ENCODE measurements at regions not wholly inside any gene's neighbourhood (a gene's known extent, or its start where the extent isn't known, plus 50 kb on each side); places are given as distances from the start of the nearest gene placed in this dataset.

DNA sequence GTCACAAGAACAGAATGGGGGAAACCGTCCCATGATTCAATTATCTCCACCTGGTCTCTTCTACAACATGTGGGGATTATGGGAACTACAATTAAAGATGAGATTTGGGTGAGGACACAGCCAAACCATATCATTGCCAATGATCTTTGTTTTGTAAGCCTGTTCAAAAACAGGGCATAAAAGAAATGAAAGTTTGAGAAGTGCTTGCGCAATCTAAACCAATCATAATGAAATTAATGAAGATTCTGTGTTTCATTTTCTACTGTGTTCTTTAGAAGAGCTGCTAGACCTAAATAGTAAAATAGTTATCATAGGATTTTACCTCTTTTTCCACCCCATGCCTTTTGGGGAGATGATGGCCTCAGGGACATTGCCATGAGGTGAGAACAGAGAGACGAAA lies 761.3 kb downstream of the HDGFL1 start:
- DNase-seq = no peak

DNA sequence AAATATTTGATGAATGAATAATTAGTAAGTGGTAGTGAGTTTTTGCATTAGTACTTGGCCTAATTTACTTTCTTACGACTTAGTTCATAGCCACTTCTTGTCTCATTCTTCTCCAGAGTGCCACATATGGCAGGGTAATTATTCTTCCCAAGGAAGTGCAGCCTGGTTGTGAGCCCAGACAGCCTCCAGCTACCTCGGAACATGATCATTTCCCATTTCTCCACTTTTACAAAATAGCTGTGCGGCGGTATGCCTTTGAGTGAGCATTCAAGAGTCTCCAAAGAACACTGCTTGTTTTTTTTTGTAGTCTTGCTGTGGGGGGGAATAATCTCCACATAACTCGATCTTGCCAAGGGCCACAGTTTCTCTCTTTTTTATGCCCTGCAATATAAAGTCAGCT lies 765.0 kb downstream of the HDGFL1 start:
- DNase-seq = no peak

DNA sequence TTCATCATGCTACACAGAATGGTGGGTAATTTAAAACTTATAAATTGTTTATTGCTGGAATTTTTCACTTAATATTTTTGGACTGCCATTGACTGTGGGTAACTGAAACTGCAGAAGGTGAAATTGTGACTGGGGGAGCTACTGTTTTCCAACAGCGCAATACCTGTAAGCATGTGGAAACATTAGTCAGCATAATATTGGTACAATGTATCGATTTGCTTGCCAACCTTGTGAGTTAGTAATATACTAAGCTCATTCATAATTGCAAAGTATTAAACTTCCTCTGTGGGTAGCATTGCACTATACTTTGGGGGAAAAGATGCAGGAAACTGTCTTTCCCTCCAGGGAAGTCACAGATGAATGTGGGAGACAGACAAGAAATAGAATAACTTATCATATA lies 766.5 kb downstream of the HDGFL1 start:
- DNase-seq = no peak

GRCh38 chr6:23339268-23339667 lies 769.9 kb downstream of the HDGFL1 start:
- DNase-seq = no peak

DNA sequence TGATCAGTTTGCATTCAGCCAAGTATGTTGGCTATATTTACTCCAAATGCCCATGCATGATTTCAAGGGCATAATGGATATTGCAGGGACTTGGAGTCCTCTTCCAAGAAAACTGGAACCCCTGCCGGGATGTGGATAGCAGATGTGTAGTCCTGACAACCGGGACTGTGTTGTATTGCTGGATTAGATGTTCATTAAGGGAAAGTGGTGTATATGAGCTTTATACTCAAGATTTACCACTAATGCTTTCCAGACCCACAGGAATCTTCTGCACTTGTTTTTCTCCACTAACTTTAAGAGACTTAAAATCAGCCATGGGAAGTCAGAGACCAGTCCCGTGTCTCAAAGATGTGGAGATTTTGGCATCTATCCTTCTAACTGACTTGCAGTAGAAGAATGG lies 770.9 kb downstream of the HDGFL1 start:
- no peak for DNase-seq

DNA sequence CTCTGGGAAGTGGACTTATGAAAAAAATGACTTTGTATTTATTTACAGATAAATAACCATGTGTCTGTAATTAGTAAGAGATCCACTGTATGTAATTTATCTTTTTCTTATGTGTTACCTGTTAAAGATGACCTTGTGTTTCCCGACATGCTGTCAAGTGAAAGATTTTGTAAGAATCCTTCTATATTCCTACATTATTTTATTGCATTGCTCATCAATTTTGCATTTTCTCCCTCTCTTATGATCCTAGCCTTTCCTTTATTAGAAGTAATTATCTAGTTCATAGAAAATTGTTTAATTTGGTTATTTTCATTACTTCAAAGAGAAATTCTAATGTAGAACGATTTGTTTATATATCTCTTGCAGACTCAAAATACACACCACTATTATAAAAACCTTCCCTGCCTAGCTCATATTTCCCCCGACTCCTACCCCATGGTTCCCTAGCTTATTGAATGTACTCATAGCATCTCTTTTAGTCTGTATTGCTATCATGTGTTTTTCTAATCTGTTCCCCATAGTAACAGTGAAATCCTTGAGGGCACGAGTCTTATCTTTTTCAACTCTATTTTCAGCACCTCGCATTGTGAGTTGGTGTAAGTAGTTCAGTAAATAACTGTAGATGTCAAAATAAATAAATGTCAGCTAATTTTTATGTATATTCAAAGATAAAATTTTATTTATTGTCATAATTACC lies 774.4 kb downstream of the HDGFL1 start:
- no peak for DNase-seq

DNA sequence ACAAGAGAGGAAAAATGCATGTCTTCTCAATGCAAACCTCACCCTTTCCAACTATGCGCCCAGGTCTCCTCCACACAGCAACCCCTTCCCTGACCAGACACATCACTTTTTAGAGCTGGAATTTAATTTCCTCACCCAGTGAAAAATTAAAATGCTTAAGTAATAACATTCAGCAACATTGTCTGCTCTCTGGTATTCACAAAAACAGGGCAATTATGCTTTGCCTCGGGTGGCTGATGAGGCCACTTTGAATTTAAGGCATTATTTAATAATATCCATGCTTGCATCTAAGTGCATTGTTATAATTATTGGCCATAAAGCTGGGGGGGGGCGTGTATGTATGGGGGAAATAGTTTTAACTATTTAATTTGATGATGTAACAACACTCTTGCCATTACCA lies 777.8 kb upstream of the NRSN1 start:
- DNase-seq = no peak

DNA sequence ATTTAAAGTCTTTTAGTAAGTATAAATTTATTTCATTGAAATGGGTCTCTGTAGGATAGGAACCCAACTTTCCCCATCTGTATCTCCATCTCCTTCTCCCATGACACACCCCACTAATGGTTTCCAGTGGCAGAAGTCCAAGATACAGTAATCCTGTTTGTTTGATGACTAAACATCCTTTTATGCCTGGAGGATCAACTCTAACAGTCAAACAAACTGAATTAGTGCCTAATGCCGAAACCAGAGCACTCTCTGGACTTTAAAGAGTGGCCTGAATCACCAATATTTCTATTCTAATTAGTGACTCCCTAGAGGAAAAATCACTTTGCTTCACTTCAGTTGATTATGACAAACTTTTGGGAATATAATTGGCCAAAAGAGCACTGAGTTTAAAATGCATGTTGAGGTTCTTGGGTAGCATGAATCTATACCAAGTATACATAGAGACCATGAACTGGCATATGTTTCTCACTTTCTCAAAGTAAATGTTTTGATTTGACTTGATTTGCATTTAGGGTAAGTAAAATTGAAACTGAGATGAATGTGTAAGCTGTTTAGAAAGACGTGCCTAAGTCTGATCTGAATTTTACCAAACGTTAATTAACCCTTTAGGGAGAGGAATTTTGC lies 776.4 kb upstream of the NRSN1 start:
- DNase-seq = peak; percentile 6

- no peak for DNase-seq
These were observed 775.1 kb upstream of the NRSN1 start for GRCh38 chr6:23350752-23351453.

- no peak for DNase-seq
These were observed 772.0 kb upstream of the NRSN1 start for GRCh38 chr6:23354004-23354403.

- DNase-seq = no peak
These were observed 768.7 kb upstream of the NRSN1 start for GRCh38 chr6:23357185-23357766.

GRCh38 chr6:23365732-23366131 lies 760.3 kb upstream of the NRSN1 start:
- no peak for DNase-seq

- DNase-seq = no peak
These were observed 758.7 kb upstream of the NRSN1 start for GRCh38 chr6:23367311-23367710.

DNA sequence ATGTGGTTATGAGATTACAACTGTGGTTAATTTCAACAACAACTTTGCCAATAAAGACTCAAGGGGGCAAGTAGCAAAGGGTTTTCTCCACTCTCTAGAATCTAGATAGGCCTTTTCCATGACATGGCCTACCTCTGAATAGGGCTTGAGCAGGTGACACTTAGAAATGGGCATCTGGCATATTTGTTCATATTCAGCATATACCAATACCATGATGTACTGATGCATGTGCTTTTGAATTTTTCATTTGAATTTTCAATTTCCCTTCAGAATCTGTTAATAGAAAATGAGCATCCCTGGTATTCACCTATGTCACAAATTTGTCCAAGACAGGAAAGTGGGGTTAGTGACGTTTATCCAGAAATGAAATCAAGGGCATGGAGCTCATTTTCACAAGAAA lies 757.5 kb upstream of the NRSN1 start:
- DNase-seq = no peak

- no peak for DNase-seq
These were observed 756.0 kb upstream of the NRSN1 start for GRCh38 chr6:23370051-23370450.

- DNase-seq = no peak
These were observed 754.7 kb upstream of the NRSN1 start for GRCh38 chr6:23371132-23371915.

- no peak for DNase-seq
These were observed 748.2 kb upstream of the NRSN1 start for GRCh38 chr6:23377830-23378229.

- no peak for DNase-seq
These were observed 745.5 kb upstream of the NRSN1 start for GRCh38 chr6:23380465-23380864.

- no peak for DNase-seq
These were observed 737.8 kb upstream of the NRSN1 start for GRCh38 chr6:23388086-23388783.

GRCh38 chr6:23389386-23389785 lies 736.6 kb upstream of the NRSN1 start:
- no peak for DNase-seq

GRCh38 chr6:23390221-23390620 lies 735.8 kb upstream of the NRSN1 start:
- no peak for DNase-seq

GRCh38 chr6:23394681-23395080 lies 731.3 kb upstream of the NRSN1 start:
- no peak for DNase-seq

DNA sequence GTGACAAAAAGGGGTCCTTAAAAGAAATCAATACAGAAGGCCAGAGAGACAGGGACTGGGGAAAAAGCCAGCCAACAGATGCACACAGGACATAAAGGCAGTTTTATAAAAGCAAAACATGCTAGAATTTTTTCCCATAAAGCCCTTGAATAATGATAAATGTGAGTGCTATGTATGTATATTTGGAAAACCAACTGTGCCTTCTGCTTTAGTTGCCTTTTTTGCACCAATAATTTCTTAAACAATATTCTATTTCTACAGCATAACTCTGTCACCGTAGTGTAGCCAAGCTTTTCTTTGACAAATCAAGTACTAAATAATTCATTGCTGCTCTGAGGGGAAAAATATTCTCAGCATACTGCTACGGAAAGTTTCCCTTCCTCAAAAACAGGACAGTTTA lies 730.6 kb upstream of the NRSN1 start:
- no peak for DNase-seq

All from SHP77 treated with DMSO at 0.1 percent for 48 hours (cell line).